Stomach (tissue), 4 donors: ENCODE measurements at regions not wholly inside any gene's neighbourhood (a gene's known extent, or its start where the extent isn't known, plus 50 kb on each side); places are given as distances from the start of the nearest gene placed in this dataset.

Source experiments
- CTCF ChIP-seq, 7 experiments: fragments of 450-650 bp in 4 of 7; fragments of 200-600 bp in 3 of 7; sonication (generic) in 3 of 7; IDR thresholded peaks; one replicate each; pipeline ENCODE4 v1.5.1; 2016 to 2019; ENCODE audit warnings: antibody characterized with exemption in 7 of 7, control low read depth in 2 of 7, mild to moderate bottlenecking in 1 of 7
- EP300 ChIP-seq: sonication (generic); formaldehyde crosslinking; IDR thresholded peaks from one replicate; pipeline ENCODE4 v1.6.1; 2017; ENCODE audit warnings: antibody characterized with exemption
- POLR2A ChIP-seq, 4 donors: fragments of 450-650 bp; IDR thresholded peaks; one replicate each; pipeline ENCODE4 v1.6.1; 2016; ENCODE audit warnings: antibody characterized with exemption in 4 of 4, control low read depth in 2 of 4, mild to moderate bottlenecking in 1 of 4, moderate library complexity in 1 of 4
- POLR2AphosphoS5 ChIP-seq, 3 donors: sonication (generic); formaldehyde crosslinking; IDR thresholded peaks; one replicate each; pipeline ENCODE4 v1.6.1; 2016; ENCODE audit warnings: antibody characterized with exemption in 3 of 3

DNA sequence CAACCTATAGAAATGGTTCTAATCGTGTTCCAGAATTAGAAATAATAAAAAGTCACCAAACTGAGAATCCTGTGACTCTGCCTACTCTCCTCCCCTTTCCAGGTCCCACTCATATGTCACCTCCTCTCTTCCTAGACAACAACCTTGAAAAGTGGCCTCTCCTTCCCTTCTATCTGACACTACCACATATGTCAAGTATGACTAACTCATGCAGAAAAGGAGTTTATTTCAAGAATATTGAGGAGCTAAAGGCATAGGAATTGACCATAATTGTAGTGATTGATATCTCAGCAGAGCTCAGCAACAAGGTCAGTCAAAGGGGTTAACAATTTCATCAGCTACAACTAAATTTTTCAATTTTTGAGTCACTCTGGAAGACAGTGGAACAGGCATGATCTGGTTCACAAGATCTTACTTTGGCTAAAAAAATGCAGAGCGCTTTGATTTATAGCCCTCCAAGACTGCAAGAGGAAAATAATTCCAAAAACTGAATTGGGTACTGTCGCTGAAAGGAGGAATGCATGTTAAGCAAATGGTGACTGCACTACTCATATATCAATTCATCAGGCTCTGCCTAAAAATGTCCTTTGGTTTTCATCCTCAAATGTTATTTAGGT is 160.6 kb upstream of the ARHGEF26 start:
- no peak for TF ChIP-seq POLR2A (IDR thresholded peaks at IDR 0.05)
- TF ChIP-seq CTCF (IDR thresholded peaks at IDR 0.05): no peak
- TF ChIP-seq POLR2AphosphoS5 (IDR thresholded peaks at IDR 0.05): no peak
- no peak for TF ChIP-seq EP300
